Eye (tissue), 1 donor: ENCODE measurements at regions not wholly inside any gene's neighbourhood (a gene's known extent, or its start where the extent isn't known, plus 50 kb on each side); places are given as distances from the start of the nearest gene placed in this dataset.
"Not testable (repeated sequence)": the region's sequence is repeated elsewhere in the genome, so short reads cannot be mapped to it uniquely, and the experiment has no call there.

Source experiments
- DNase-seq: peaks from one replicate; pipeline ENCODE4 v3.0.0-alpha.2; 2015

DNA sequence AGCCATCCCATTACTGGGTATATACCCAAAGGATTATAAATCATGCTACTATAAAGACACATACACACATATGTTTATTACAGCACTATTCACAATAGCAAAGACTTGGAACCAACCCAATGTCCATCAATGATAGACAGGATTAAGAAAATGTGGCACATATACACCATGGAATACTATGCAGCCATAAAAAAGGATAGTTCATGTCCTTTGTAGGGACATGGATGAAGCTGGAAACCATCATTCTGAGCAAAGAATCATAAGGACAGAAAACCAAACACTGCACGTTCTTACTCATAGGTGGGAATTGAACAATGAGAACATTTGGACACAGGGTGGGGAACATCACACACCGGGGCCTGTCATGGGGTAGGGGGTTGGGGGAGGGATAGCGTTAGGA, 60.3 kb upstream of the NMU start:
- not testable (repeated sequence) for DNase-seq

DNA sequence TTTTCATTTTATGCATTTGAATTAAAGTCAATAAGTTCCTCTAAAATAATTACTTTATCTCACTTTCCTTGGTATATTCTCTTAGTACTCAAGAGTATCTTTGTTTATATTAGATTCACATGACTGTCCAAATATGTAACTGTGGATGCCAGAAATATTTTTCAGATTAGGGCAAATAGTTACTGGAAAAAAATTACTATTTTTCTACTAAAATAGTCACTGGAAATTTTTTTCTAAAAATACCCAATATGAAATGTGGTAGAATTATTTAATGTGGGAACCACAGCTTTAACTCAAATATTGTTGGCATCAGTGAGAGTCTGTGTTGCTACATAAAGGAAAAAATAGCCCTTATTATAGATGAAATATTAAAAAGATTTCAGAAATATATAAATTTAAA, 70.4 kb upstream of the NMU start:
- no peak for DNase-seq

DNA sequence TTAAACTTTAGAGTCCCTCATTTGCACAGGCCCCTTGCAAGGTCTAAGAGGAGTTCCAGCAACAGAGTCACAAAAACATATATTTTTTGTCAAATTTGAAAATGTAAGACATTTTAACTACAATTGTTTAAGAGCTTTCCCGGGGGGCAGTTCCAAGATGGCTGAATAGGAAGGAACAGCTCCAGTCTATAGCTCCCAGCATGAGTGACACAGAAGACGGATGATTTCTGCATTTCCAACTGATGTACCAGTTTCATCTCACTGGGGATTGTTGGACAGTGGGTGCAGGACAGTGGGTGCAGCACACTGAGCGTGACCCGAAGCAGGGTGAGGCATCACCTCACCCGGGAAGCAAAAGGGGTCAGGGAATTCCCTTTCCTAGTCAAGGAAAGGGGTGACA, 71.4 kb upstream of the NMU start:
- no peak for DNase-seq

- not testable (repeated sequence) for DNase-seq
Observed at GRCh38 chr4:55707991-55708390, 71.9 kb upstream of the NMU start.

- not testable (repeated sequence) for DNase-seq
Observed at GRCh38 chr4:55712835-55713234, 76.7 kb upstream of the NMU start.

DNA sequence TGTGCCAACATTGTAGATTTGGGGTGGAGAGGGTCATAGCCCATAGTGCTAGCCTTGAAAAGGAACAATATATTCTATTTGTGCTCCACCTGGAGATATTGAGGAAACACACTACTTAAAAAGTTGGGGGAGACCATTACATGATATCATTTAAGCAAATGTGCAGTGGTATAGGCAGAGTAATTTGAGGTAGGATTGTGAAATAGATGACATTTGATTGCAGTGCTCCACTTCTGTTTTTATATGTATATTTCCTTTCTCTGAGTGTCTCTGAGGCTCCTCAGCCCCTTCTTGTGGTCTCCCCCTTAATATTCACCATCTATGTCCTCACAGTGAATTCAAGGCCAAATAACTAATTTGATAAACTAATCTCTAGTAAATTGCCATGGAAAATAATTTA, 85.6 kb upstream of the NMU start:
- no peak for DNase-seq

- DNase-seq: peak; percentile 4
Observed at GRCh38 chr4:55722132-55722531, 86.0 kb upstream of the NMU start.

- DNase-seq: no peak
Observed at GRCh38 chr4:55723403-55723802, 87.3 kb upstream of the NMU start.

DNA sequence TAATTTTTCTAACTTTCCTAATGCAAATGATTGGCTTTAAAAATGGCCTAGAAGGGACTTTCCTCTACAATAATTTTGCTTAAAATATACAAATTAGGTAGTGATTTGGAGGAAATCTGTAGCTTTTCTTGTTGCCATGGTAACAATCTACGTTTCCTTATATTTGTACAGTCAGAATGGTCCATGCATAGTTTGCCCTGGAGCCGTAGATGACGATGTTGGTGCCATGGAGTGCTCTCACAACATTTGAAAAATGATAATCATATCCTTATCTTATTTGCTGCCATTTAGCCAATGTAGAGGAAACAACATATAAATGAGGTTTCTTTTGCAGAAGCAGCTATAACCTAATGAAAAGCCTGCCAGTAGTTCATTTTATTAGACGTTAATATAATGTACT, 89.0 kb upstream of the NMU start:
- no peak for DNase-seq

- DNase-seq: no peak
Observed at GRCh38 chr4:55727746-55728145, 91.6 kb upstream of the NMU start.

- DNase-seq: no peak
Observed at GRCh38 chr4:55729351-55730279, 90.0 kb upstream of the EXOC1L start.

GRCh38 chr4:55730280-55730931, 89.2 kb upstream of the EXOC1L start:
- DNase-seq: no peak

DNA sequence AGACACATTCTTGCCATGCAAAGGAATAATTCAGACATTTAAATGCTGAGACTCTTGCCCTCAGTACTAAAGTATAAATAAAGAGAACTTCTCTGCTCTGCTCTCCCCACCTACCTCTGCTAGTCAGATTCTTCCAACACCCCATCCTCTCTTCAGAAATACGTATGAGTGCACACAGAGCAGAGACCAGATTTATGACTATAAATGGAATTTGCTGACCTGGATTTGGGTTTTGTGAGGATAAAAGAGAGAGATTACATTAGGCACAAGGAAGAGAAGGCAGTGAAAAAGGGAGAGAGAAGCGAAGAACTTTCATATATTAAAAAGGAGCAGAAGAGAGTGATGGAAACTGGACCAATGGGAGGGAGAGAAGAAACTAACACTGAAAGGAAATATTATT, 87.6 kb upstream of the EXOC1L start:
- DNase-seq: no peak

DNA sequence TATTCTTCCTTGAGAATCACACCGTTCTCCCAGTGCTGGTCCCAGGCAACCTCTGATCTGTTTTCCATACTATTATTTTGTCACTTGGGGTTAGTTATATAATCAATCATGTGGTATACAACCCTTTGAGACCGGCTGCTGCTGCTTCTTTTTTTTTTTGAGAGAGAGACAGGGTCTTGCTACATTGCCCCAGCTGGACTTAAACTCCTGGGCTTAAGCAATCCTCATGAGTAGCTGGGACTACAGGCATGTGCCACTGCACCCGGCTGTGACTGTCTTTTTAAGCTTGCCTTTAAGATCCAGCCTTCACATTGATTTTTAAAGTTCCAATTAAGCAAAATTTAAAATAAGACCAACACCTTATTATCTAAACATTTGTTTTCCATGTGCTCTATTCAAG, 86.7 kb upstream of the EXOC1L start:
- DNase-seq: no peak

GRCh38 chr4:55733932-55734331, 85.7 kb upstream of the EXOC1L start:
- DNase-seq: no peak

DNA sequence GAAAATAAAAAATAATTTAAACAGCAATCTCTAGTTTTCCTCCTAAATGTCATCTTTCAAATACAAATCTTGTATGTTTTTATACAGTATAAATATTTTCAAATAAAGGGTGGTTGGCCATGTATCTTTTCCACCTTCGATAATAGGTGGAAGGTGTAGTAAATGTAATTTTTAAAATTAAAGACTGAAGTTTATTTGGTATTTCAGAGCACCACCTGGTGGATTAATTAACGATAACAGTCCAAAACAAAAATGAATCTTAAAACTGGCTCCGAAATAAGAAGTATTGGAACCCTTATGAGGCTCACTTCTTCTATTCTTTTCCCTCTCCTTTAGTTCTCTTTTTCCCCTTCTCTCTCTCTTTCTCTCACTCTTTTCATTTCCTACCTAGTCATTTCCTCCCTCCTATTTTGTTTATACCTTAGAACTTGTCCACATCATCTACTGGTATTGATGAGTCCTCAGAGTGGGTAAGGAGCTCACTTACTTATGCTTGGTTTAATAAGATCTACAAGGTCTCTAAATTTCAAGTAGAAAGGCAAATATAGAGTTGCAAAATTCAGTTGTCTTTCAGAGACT, 82.9 kb upstream of the EXOC1L start:
- DNase-seq: no peak

DNA sequence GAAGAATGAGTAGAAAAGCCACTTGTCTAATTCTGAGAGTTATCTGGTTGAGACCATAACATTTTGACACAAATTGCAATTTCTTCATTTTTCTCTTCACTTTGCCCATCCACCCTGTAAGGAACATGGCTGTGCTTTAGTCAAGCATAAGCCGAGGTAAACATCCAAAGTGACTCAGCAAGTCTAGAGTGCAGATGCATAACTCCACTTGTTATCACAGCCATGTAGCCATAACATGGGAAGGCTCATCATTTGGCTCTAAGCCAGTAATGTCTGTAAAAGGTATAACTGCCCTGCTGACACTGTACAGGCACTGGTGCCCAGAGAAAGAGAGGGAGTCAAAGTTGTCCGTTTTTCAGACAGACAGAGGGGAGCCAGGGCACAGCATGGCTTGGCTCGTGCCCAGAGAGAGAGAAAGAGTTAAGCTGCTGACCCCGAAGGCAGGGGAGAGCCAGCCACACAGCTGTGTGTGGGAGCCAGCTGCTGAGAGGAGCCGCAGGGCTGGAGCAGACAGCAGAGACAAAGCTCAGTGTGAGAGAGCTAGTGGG, 76.9 kb upstream of the EXOC1L start:
- DNase-seq: peak; percentile 39

DNA sequence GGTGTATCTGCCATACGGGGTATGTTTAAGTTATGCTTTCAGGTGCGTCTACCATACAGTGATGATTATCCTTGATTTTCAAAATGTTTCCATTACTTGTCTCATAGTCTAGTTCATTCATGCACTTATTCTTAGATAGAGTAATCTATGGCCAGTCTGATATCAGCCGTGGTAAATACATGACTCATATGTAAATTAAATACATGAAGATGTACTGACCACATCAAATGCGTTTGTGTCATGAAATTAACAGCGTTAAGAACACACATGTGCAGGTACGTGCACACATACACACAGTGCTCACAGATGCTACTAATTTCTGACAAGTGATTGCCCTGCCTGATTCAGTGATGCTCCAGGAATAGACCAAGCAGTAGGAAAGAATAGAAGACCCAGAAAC, 75.2 kb upstream of the EXOC1L start:
- no peak for DNase-seq

DNA sequence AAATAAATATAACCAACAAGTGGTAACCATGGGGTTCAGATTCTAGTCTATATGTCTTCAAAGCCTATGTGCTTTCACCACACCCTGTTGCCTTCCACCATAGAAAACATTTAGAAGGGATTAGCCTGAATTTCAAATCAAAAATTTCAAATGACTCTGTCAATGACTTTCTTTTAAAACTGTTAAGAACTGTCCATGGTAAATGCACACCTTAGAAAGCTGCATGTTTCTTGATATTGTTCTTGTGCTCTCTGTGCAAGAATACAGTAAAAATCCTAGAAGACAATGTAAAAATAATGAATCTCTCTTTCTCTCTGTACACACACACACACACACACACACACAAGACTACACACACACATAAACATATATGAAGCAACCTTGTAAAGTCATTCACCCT, 74.6 kb upstream of the EXOC1L start:
- no peak for DNase-seq

GRCh38 chr4:55747793-55748192, 71.8 kb upstream of the EXOC1L start:
- DNase-seq: no peak

- DNase-seq: no peak
Observed at GRCh38 chr4:55749666-55750065, 69.9 kb upstream of the EXOC1L start.

DNA sequence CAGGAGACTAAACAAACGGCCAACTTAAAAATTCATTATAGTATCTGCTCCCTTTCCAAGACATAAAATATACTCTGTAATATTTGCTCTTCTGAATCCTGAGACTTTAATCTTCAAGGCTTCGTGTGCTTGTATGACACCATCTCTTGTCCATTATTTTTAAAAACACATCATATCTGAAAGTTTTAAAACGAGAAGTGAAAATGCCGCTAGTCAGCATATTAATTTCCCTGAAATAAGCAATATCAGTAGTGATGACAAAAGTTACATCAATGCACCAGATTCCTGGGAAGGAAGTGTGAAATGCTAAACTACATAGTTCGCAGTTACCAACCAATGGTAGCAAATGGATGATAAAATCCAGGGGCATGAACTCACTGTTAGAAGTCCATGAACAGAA, 66.8 kb upstream of the EXOC1L start:
- no peak for DNase-seq

DNA sequence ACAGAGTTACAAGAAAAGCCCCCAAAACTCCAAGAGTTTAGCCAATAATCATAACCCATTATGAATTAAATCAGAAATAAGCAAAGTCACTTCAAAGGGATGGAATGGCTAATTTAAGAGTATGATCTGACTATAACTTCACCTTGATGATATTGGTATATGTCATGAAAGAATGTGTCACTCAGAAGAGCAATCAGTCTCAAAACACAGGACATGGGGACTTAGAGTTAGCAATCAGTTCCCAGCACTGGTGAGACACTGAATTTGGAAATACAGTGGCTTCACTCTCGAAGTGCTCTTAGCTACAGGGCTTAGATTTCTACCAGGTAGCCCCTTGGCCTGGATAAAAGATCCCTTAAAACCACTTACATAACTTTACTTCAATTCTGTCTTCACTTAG, 65.7 kb upstream of the EXOC1L start:
- DNase-seq: no peak
